HepG2 (cell line): ENCODE measurements at regions not wholly inside any gene's neighbourhood (a gene's known extent, or its start where the extent isn't known, plus 50 kb on each side); places are given as distances from the start of the nearest gene placed in this dataset.

Experiments
- ARNTL ChIP-seq: sonication (generic); formaldehyde crosslinking; IDR thresholded peaks from 2 replicates; pipeline ENCODE4 v1.4.0; 2020; ENCODE audit warnings: mild to moderate bottlenecking, missing genetic modification reagents
- CTCF ChIP-seq: sonication (generic); formaldehyde crosslinking; IDR thresholded peaks from 2 replicates; pipeline ENCODE4 v1.5.0; 2020; ENCODE audit warnings: mild to moderate bottlenecking, missing genetic modification reagents, moderate library complexity
- KDM6A ChIP-seq: IDR thresholded peaks from 2 replicates; pipeline ENCODE4 v1.6.1; 2016; ENCODE audit warnings: low read depth
- MAX ChIP-seq: IDR thresholded peaks from 2 replicates; pipeline ENCODE4 v1.6.1; 2012; ENCODE audit warnings: inconsistent platforms
- MEIS2 ChIP-seq: sonication (generic); formaldehyde crosslinking; IDR thresholded peaks from 2 replicates; pipeline ENCODE4 v1.9.0; 2021; ENCODE audit warnings: mild to moderate bottlenecking, missing genetic modification reagents
- SETDB1 ChIP-seq: sonication (generic); formaldehyde crosslinking; IDR thresholded peaks from 2 replicates; pipeline ENCODE4 v1.5.1; 2020; ENCODE audit warnings: missing genetic modification reagents, mild to moderate bottlenecking, borderline replicate concordance
- ZNF704 ChIP-seq: sonication (generic); formaldehyde crosslinking; IDR thresholded peaks from 2 replicates; pipeline ENCODE4 v1.8.1; 2023; ENCODE audit warnings: mild to moderate bottlenecking, inconsistent platforms, moderate library complexity, missing genetic modification reagents, borderline replicate concordance
- ZNF850 ChIP-seq: sonication (generic); formaldehyde crosslinking; conservative IDR thresholded peaks from 2 replicates; pipeline ENCODE4 v1.9.0; 2021; ENCODE audit warnings: mild to moderate bottlenecking, missing genetic modification reagents
- TF ChIP-seq, protein P1 (sequence below): sonication (generic); formaldehyde crosslinking; IDR thresholded peaks from 2 replicates; pipeline ENCODE4 v1.4.0; 2020; ENCODE audit warnings: mild to moderate bottlenecking, missing genetic modification reagents
- TF ChIP-seq, protein P2 (sequence below): sonication (generic); formaldehyde crosslinking; IDR thresholded peaks from 2 replicates; pipeline ENCODE4 v1.8.1; 2023; ENCODE audit warnings: missing genetic modification reagents, mild to moderate bottlenecking, borderline replicate concordance
- TF ChIP-seq, protein P3 (sequence below): IDR thresholded peaks from 2 replicates; pipeline ENCODE4 v1.6.1; 2018; ENCODE audit warnings: missing genetic modification reagents, mild to moderate bottlenecking, missing compliant biosample characterization

DNA sequence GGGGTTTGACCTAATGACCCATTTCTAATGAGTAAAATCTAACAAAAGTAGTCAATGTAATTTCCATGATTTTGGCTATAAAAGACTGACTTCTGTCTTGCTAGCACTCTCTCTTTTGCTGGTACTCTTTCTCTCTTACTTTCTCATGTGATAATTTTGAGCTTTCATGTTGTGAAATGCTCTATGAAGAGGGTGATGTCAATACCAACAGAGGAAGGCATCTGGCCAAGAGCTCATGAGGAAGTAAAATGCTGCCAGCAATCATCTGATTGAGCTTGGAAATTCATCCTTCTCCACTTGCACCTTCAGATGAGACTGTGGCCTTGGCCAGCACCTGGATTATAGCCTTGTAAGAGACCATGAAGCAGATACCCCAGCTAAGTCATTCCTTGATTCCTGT is 347.7 kb downstream of the HS3ST1 start:
- TF ChIP-seq, protein P1, sequence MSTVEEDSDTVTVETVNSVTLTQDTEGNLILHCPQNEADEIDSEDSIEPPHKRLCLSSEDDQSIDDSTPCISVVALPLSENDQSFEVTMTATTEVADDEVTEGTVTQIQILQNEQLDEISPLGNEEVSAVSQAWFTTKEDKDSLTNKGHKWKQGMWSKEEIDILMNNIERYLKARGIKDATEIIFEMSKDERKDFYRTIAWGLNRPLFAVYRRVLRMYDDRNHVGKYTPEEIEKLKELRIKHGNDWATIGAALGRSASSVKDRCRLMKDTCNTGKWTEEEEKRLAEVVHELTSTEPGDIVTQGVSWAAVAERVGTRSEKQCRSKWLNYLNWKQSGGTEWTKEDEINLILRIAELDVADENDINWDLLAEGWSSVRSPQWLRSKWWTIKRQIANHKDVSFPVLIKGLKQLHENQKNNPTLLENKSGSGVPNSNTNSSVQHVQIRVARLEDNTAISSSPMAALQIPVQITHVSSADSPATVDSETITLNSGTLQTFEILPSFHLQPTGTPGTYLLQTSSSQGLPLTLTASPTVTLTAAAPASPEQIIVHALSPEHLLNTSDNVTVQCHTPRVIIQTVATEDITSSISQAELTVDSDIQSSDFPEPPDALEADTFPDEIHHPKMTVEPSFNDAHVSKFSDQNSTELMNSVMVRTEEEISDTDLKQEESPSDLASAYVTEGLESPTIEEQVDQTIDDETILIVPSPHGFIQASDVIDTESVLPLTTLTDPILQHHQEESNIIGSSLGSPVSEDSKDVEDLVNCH (CRISPR knock-in tag), result no peak
- no peak for TF ChIP-seq MAX
- TF ChIP-seq, protein P2, sequence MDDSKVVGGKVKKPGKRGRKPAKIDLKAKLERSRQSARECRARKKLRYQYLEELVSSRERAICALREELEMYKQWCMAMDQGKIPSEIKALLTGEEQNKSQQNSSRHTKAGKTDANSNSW (CRISPR knock-in tag), result no peak
- no peak for TF ChIP-seq KDM6A
- no peak for TF ChIP-seq MEIS2 (CRISPR knock-in tag)
- no peak for TF ChIP-seq ZNF704 (CRISPR knock-in tag)
- TF ChIP-seq, protein P3, sequence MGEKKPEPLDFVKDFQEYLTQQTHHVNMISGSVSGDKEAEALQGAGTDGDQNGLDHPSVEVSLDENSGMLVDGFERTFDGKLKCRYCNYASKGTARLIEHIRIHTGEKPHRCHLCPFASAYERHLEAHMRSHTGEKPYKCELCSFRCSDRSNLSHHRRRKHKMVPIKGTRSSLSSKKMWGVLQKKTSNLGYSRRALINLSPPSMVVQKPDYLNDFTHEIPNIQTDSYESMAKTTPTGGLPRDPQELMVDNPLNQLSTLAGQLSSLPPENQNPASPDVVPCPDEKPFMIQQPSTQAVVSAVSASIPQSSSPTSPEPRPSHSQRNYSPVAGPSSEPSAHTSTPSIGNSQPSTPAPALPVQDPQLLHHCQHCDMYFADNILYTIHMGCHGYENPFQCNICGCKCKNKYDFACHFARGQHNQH (CRISPR knock-in tag), result no peak
- TF ChIP-seq CTCF (CRISPR knock-in tag), result no peak
- no peak for TF ChIP-seq ARNTL
- TF ChIP-seq ZNF850 (CRISPR knock-in tag), result no peak
- no peak for TF ChIP-seq SETDB1
